ENCODE measurements at regions not wholly inside any gene's neighbourhood (a gene's known extent, or its start where the extent isn't known, plus 50 kb on each side); places are given as distances from the start of the nearest gene placed in this dataset.

DNA sequence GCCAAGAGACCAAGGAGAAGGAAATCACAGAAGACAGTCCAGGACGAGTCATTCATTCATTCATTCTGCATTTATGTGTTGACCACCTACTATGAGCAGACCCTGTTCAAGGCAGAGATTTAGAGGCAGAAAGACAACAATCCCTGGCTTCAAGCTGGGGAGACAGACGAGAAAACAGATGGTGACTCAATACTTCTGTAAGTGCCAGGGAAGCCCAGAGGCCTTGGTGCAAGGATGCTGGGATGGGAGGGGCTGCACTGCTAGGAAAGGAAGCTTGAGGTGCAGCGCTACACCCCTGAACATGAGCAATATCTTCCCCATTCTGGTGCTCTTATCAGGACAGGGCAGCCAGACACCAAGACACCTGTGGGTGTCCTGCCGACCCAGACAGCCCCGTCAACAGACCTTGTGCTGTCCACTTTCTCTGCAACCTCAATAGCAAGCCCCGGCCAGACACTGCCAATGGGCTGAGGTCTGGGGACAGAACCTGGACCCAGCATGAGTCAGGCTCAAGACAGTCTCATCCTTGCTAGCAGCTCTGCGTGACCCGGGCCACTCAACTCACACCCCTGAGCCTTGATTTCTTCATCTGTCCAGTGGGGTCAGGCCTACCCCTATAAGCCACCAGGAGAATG, 163.5 kb downstream of the COPRS start:
- DNase-seq (ENCODE audit: low spot score), result no peak
- TF ChIP-seq, protein P1, sequence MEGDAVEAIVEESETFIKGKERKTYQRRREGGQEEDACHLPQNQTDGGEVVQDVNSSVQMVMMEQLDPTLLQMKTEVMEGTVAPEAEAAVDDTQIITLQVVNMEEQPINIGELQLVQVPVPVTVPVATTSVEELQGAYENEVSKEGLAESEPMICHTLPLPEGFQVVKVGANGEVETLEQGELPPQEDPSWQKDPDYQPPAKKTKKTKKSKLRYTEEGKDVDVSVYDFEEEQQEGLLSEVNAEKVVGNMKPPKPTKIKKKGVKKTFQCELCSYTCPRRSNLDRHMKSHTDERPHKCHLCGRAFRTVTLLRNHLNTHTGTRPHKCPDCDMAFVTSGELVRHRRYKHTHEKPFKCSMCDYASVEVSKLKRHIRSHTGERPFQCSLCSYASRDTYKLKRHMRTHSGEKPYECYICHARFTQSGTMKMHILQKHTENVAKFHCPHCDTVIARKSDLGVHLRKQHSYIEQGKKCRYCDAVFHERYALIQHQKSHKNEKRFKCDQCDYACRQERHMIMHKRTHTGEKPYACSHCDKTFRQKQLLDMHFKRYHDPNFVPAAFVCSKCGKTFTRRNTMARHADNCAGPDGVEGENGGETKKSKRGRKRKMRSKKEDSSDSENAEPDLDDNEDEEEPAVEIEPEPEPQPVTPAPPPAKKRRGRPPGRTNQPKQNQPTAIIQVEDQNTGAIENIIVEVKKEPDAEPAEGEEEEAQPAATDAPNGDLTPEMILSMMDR (IDR thresholded peaks at IDR 0.05), result no peak
- peak; percentile 46 for ATAC-seq (ENCODE audit: low FRiP score)

GRCh38 chr17:31693433-31694220, 165.4 kb downstream of the COPRS start:
- TF ChIP-seq, protein P1 (IDR thresholded peaks at IDR 0.05), result no peak
- ATAC-seq (ENCODE audit: low FRiP score) (no peak), DNase-seq (ENCODE audit: low spot score) (no peak)

- no peak for DNase-seq (ENCODE audit: low spot score)
- TF ChIP-seq, protein P1 (IDR thresholded peaks at IDR 0.05), result no peak
- ATAC-seq (ENCODE audit: low FRiP score), result no peak
These were observed 166.4 kb downstream of the COPRS start for GRCh38 chr17:31692632-31693031.

DNA sequence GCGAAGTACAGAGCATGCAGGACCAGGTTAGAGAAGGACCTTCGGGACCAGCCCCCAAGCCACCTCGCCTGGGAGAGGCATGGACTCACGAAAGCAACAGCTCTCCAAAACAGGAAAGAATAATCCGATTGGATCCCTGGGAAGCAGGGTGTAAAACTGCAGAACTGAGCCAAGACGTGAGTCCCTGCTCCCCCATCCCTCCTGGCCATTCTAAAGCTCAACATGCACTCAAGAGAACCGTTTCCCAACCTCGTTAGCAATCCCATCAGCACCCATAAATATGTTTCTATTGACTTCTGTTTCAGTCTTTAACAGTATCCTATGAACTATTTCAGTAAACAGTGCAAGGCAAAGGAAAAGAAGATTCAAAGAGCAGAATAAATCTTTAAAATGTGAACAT, 167.0 kb downstream of the COPRS start:
- TF ChIP-seq, protein P1 (IDR thresholded peaks at IDR 0.05), result no peak
- DNase-seq (ENCODE audit: low spot score) (no peak), ATAC-seq (ENCODE audit: low FRiP score) (no peak)

DNA sequence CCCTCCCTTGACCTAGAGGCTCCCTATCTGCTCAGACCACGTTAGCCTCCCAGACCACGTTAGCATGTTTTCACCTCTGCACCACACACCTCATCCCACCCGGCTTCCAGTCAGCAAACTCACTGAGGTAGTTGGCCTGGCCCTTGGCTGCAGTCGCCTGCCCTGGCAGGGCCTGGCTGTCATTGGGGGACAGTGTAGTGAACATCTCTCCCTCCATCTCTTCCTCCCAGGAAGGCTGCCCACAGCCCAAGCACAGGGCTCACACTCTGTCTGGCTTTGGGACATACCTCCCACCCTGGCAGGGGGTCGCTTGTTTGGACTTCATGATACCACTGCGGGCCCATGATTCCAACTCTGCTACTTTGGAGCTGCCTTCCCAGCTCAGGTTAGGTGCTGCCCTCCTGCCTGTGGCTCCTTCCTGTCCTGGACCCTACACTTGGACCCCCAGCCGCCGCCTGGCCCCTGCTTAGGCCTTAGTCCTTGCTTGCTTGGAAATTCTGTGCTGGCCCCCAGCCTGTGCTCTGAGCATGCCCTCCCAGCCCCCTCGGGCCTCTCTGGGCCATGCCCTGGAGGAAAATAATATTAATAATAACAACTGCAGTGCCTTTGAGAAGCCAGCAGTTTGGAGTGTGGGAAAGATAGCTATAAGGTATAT, 167.7 kb downstream of the COPRS start:
- no peak for DNase-seq (ENCODE audit: low spot score)
- no peak for ATAC-seq (ENCODE audit: low FRiP score)
- TF ChIP-seq, protein P1 (IDR thresholded peaks at IDR 0.05), result no peak

DNA sequence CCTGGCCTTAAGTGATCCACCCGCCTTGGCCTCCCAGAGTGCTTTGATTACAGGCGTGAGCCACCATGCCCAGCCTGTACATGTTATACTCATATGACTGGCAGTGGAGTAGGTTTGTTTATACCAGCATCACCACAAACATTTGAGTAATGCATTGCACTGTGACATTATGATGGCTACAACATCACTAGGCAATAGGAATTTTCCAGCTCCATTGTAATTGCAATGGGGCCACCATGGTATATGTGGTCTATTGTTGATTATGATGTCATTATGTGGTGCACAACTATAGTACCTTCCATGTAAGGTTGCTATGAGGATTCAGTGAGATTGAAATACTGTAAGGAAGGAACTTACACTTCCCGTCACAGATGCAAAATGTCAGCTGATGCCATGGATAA, 168.9 kb downstream of the COPRS start:
- no peak for DNase-seq (ENCODE audit: low spot score)
- TF ChIP-seq, protein P1 (IDR thresholded peaks at IDR 0.05), result no peak
- no peak for ATAC-seq (ENCODE audit: low FRiP score)

Measured in omental fat pad (tissue), 3 donors.